ENCODE measurements at regions not wholly inside any gene's neighbourhood (a gene's known extent, or its start where the extent isn't known, plus 50 kb on each side); places are given as distances from the start of the nearest gene placed in this dataset.

DNA sequence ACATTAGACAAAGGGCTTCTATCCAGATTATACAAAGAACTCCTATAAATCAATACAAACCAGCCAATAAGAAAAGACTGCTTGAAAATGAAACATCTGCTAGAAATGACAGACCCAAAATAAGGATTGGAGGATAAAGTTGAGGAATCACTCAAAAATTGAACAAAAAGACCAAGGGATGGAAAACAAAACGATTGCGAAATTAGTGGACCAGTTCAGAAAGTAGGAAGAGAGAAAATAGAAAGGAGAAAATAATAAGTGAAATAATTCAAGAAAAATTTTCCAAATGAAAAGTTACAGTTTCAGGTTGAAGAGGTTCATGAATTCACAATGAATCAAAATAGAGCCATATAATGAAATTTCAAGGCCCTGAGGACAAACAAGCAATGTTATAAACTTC, 115.8 kb upstream of the CTBP2 start:
- TF ChIP-seq CTCF (IDR thresholded peaks at IDR 0.05): no peak
- no peak for TF ChIP-seq POLR2A (IDR thresholded peaks at IDR 0.05)

All from ovary (tissue), 3 donors.